NCI-H1092 treated with DMSO at 0.1 percent for 48 hours (cell line): ENCODE measurements at regions not wholly inside any gene's neighbourhood (a gene's known extent, or its start where the extent isn't known, plus 50 kb on each side); places are given as distances from the start of the nearest gene placed in this dataset.
A peak's percentile ranks its signal among the peaks of the same experiment; 100 is the strongest.
"Not testable (repeated sequence)": the region's sequence is repeated elsewhere in the genome, so short reads cannot be mapped to it uniquely, and the experiment has no call there.

ENCODE experiments used
- DNase-seq: peaks from one replicate; lab custom pipeline; 2025; lab: John Stamatoyannopoulos, UW

DNA sequence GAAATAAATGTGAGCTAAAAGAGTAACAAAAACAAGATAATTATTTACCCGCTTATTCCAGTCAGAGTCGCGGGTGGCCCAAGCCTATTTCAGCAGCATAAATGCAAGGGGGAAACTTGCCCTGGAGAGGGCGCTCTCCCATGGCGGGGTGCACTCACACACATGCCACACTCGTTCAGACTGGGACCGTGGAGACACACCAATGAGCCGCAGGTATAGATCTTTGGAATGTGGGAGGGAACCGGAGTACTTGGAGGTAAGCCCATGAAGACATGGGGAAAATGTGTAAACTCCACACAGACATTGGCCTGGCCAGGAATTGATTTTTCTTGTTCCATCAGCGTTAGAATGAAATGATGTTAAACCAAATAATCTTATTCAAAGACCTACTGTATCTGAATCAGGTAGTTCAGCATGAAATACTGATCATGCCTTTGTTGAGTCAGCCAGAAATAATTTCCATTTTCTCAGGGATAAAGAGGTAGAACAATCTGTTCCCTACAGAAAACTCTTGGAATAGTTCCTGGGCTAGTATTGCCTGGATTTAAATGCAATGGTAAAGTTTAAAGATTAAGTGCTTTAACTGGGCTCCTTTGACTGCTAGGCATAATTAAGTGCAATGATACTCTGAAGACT, 191.5 kb downstream of the MCHR2 start:
- DNase-seq: no peak

DNA sequence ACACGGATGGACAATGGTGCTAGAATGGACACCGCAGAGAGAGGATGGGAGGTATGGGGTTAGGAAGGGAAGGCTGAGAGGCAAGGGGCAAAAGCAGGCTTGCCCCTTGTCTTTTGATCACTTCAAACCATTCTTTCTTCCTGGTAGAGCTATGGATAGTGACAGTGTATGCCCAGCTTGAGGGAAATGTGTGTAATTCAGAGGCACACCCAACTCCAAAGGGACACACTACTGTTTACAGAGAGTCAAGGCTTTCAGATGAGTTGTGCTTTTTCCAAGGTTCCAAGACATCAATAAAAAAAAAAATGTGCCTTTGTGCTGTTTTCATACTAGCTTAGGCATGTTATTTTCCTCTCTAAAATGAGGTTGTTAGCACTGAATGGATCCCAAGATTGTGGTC, 185.0 kb downstream of the MCHR2 start:
- DNase-seq: no peak

DNA sequence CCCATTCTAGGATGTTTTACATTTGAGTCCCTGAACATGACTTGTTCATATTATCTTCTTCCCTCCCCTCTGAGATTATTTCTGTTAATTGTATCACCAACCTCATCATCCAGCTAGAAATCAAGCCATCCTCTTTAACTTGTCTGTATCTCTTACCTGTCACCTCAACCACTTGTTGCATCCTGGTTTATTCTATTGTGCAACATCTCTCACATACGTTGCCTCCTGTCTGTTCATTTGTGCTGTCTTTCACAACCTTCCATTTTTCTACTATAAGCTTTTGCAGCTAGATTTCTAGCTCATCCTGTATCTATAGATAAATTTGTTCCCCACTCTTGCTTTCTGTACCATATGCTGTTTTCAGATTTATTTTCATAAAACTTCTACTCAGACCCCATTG, 183.7 kb downstream of the MCHR2 start:
- DNase-seq: no peak

DNA sequence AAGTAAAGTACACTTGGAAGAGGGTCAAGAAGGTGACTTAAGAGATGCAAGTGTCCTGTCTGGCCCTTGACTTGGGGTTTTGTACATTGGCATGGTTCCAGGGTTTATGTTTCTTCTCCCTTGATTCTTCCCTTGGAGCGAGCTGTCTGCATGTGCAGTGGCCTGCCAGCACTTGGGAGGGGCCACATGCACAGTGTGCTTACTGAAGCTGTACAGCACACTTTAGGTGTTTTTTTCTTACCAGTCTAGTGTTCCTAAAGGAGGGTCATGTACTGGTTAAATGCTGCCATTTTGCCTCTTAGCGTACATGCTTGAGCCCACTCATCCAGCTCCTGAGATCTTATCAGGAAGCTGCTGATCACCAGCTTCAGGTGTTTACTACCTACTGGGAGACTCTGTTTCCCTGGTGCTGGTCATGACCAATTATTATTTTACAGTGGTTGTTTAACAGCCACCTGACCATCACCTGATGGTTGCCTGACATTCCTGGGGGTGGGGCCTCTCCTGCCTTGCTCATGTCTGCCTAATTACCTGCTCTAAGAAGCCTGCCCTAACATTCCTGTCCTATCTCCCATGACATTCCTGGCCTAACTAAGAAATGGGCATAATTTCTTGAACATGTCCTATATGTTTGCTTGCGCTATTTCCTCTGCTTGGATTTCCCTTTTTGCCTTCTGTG, 182.9 kb downstream of the MCHR2 start:
- DNase-seq: no peak

DNA sequence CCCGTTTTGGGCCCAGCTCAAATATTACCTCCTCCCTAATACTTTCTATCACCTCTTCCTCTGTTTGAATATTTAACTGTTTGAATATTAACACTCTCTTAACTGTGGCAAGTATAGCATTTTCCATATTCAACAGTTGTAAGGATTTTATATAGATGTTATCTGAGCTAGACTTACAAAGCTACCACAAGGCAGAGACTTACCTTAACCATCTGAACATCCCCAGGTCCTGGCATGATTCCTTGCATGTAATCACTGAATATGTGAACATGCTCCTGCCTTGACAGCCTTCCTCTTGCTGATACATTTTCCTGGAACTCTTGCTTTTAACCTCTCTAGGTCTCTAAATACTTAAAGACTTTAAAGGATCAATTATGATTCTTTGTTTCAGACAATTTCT, 182.4 kb downstream of the MCHR2 start:
- DNase-seq: no peak

DNA sequence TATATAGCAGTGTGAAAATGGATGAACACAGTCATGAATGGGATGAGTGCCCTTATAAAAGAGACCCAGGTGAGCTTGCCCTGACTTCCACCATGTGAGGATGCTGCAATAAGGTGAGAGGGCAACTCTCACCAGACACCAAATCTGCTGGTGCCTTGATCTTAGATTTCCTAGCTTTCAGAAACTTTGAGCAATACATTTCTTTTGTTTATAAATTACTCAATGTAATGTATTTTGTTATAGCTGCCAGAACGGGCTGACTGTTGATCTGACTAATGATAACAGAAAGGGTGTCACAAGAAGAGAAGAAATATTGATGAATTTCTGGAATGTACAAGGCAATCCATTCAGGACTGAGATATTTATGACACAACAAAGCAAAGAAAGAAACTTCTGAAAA, 180.5 kb downstream of the MCHR2 start:
- no peak for DNase-seq

DNA sequence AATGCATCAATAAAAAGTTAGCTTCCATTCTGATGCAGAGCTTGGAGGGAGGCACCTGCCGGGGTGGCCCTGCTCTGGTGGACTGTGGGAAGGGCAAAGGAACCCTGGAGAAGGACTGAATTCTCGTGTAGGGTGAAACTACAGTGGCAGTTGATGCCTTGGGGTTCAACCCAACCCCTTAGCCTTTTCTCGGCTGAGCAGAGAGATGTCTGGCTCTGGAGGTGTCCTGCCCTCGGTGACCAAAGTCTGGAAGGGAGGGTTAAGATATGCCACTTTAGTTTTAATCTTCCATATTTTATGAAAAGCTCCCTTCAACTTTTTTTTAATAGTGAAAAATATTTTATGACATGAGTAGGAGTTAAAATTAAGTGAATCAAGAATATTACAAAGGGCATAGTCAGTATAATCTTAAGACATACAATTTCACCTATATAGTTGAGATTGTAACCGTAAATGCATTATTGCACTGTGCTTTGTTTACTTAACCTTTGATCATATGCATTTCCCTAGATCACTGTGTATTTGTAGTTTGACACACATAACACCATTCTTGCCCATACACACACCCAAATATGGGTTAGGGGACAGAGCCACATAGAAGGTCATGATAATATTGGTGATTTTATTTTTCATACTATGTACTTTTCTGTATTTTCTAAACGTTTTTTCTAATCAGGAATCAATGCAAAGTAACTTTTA, 179.6 kb downstream of the MCHR2 start:
- DNase-seq: no peak

DNA sequence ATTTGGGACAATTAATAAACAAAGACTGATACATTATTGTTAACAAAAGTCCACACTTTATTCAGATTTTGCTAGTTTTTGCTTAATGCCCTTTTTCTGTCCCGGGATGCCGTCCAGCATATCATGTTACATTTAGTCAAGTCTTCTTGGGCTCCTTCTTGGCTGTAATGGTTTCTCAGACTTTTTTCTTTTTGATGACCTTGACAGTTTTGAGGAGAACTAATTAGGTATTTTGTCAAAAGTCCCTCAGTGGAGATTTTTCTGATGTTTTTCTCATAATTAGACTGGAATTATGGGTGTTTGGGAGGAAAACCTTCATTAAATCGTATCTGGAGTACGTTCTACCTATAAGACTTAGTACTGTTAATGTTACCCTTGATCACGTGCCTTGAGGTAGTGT, 177.2 kb downstream of the MCHR2 start:
- DNase-seq: no peak

DNA sequence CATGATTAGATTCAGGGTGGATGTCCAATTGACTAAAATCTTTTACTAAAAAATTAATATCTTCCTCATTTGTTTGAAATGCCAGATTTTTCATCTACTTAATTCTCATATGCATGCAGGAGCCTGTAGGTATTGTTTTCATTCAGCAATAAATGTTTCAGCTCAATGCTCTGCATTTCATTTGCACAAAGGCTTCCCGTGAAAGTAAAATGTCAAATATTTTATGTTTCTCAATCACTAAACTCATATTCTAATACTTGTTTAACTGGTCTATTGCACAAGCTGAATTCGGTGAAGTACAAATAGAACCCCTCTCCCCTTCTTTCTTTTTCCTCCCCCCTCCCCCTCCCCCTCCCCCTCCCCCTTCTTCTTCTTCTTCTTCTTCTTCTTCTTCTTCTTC, 175.9 kb downstream of the MCHR2 start:
- DNase-seq: no peak

DNA sequence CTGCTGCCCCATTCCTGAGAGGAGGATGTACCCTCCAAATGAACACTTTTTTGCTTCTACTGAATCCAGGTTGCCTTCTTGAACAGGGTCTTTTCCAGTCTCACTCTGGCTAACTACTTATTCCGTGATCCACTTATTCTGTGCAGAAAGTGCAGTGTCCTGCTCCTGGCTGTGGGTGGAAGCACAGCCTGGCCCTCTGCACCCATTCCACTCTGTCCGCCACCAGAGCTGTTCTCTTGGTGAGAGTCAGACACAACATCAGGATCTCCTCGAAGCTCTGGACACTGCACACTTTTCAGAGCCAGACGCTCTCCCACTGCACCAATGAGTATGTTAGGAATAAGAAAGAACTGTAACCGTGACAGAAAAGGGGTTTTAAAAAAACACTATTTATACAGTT, 174.2 kb downstream of the MCHR2 start:
- no peak for DNase-seq

DNA sequence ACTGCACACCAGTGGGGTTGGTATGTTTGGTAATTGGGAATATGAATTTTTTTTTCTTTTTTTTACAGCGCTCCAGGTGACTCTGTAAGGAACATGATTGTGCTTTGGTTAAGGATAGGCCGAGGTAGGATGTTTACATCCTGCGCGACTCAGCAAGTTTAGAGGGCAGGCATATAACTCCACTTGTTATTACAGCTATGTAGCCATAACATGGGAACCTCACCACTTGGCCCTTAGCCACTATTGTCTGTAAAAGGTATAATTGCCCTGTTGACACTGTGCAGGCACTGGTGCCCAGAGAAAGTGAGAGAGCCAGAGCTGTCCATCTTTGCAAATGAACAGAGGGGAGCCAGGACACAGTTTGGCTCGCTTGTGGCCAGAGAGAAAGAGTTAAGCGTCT, 172.9 kb downstream of the MCHR2 start:
- no peak for DNase-seq

DNA sequence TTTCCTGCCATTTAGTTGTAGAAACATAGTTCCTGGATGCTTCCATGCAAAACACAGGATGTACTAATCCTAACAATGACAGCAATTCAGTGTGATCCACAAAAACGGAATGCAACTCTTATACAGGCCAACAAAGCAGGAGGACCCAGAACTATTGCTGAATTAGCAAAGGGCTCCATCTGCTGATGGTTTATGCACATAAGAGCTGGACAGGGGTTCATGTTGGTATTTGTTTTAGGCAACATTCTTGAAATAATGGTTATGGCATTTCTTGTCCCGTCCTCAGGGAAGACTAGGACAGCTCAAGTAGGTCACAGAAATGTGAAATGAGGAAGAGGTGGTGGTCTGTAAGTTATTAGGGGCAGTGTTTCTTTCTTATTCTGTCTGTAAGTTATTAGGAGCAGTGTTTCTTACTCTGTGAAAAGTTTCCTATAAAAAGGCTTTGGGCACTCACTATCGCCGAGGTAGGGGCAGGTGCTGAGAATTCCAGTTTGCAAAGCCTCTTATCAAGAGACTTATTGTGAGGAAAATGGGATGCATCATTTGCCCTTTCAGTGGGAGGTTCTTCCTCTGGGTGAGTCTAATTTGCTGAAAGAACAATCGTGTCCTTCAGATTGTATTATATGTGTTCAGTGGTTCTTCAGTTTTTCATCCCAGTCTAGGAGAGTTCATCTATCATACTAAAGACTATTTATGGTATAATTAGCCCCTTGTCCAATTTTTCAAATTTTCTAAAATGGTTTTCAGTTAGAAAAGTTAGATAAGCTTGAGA, 171.1 kb downstream of the MCHR2 start:
- DNase-seq: peak; percentile 64

DNA sequence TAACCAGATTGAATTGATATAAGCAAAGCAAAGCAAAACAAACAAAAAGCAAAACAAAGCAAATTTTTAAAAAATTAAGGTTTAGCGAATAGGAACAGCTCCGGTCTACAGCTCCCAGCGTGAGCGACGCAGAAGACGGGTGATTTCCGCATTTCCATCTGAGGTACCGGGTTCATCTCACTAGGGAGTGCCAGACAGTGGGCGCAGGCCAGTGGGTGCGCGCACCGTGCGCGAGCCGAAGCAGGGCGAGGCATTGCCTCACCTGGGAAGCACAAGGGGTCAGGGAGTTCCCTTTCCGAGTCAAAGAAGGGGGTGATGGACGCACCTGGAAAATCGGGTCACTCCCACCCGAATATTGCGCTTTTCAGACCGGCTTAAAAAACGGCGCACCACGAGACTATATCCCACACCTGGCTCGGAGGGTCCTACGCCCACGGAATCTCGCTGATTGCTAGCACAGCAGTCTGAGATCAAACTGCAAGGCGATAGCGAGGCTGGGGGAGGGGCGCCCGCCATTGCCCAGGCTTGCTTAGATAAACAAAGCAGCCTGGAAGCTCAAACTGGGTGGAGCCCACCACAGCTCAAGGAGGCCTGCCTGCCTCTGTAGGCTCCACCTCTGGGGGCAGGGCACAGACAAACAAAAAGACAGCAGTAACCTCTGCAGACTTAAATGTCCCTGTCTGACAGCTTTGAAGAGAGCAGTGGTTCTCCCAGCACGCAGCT, 170.3 kb downstream of the MCHR2 start:
- DNase-seq: not testable (repeated sequence)

DNA sequence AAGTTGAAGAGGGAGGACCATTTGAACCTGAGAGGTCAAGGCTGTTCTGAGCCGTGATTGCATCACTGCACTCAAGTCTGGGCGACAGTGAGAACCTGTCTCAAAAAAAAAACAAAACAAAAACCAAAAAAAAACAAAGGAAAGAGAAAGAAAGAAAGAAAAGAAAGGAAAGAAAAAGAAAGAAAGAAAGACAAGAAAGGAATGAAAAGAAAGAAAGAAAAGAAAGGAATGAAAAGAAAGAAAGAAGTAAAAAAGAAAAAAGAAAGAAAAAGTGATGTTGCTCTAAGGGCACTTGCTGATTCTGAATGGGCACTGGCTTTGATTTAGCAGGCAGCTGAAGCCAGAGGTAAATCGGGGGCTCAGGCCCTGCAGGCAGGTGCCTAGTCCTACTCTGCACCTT, 161.0 kb downstream of the MCHR2 start:
- no peak for DNase-seq

DNA sequence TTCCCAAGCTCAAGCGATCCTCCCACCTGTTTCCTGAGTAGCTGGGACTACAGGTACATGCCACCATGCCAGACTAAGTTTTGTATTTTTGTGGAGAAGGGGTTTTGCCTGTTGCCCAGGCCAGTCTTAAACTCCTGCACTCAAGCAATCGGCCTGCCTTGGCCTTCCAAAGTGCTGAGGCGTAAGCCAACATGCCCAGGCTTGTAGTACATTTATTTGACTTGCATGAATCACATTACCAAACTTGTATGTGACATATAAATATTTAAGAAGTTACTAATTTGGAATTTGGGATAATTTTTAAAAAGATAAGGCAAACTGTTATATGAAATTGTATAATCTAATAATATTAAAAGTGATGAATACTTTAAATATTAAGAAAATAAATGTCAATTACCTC, 157.6 kb downstream of the MCHR2 start:
- no peak for DNase-seq

DNA sequence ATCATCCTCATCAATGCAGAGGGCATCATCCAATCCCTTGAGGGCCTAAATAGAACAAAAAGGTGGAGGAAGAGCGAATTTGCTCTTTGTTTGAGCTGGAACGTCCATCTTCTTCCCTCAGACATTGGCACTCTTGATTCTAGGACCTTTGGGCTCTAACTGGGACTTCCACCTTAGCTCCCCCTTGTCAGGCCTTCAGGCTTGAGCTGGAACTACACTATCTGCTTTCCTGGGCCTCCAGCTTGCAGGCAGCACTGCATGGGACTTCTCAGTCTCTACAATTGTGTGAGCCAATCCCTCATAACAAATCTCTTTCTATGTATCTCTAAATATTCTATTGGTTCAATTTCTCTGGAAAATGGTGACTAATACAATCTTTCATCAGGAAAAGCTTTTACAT, 155.4 kb downstream of the MCHR2 start:
- no peak for DNase-seq

DNA sequence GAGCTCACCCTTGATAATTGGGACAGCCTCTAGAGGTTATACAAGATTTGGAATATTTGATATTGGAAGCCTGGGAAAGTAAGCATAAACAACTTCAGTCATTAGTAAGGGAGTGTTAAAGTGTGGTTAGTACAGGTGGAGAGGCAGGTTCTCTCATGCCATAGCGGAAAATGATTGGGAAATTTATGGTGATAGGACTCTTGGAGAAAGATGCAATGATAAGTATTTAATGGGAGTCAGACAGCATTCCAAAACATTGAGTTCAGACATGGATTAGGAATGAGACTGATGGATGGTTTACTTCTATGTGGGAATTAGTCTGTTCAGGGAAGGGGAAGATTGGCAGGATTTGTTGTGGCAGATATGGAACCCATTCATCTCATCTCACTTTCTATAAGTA, 152.7 kb downstream of the MCHR2 start:
- DNase-seq: no peak

DNA sequence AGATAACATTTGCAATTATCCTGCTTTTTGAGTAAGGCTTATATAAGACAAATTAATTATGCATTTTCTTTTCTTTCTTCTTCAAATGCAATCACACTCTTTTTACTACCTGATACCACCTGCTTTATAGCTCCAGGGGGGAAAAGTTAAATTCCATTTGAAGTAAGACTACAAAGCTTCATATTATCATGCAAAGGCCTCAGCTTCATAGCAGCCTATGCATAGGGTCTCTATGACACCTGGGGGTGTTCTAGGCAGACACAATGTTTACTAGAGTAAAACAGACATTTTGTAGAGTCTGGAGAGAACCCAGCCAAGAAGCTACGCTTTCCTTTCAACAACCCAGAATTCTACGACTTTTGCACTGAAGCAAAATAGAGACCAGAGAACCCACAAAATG, 148.0 kb downstream of the MCHR2 start:
- DNase-seq: no peak

DNA sequence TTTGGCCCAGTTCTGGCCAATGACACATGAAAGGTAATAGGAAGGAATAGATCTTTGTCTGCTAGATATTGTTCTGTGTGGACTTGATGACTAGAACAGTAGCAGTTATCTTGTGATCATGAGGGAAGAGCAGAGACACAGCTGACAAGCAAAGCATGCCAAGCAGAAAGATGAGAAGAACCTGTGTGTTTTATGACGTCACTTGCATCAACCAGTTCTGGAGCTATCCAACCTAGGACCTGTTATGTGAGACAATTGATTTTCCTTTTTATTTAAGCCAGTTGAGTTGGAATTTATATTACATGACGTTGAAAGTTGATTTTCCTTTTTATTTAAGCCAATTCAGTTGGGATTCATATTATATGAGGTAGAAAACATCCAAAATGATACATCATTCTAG, 143.2 kb downstream of the MCHR2 start:
- DNase-seq: no peak

DNA sequence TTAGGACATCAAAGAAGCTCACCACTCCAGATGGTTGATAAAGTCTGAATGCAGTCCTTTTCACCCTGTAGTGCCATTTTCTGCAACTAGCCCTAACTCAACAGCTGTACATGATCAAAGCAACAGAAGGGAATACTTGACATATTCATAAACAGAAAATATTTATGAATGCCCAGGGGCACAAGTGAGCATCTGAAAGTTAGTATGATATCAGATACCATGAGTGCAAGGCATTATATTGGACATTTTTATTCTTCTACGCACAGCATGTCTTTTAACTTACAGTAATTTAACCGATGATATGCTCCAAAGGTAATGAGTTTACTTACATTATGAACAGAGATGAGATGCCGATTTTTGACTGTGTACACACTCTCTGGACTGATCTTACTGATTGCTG, 142.0 kb downstream of the MCHR2 start:
- DNase-seq: no peak

DNA sequence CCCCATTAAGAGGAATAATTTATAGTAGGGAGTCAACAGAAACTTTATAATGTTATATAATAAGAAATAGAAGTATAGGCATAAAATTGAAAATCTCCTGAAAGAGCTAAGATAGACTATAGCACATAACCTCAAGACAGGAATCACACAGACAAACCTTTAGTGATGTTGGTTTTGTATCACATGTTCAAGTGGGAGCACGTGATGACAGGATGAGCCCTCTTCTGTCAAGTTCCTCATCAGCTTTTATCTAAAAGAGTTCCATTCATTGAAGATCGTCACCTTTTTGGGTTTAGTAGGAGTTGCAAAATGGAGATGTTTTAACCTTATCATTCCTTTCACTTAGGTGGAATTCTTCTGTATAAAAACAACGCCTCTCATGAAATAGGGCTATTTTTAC, 127.0 kb downstream of the MCHR2 start:
- no peak for DNase-seq

DNA sequence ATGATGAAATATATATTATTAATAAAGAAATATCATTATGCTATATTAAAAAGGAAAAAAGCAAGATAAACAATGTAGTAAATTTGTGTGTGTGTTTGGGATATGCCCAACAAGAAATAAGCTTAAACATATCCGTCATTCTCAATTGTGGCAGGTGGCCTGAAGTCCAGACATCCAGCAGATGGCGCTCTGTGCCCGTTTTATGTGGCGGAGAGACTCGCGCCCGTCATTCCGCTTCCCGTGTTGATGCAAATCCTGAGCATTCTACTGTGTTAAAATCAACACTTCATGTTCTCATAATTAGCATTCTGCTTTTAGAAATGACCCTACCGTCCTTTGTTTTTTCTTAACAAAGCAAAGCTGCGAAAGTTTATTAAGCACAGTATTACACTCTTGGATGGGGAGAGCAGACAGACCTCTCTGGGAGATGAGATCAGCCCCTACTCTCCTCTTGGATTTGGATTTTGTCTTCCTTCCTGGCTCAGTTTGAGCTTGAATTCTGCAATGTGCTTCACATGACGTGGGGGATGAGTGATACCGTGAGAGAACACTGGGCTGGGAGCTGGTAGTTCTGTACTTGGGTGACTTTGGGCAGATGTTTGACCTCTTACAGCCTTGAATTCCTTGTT, 125.8 kb downstream of the MCHR2 start:
- DNase-seq: peak; percentile 59
